ENCODE measurements at regions not wholly inside any gene's neighbourhood (a gene's known extent, or its start where the extent isn't known, plus 50 kb on each side); places are given as distances from the start of the nearest gene placed in this dataset.

DNA sequence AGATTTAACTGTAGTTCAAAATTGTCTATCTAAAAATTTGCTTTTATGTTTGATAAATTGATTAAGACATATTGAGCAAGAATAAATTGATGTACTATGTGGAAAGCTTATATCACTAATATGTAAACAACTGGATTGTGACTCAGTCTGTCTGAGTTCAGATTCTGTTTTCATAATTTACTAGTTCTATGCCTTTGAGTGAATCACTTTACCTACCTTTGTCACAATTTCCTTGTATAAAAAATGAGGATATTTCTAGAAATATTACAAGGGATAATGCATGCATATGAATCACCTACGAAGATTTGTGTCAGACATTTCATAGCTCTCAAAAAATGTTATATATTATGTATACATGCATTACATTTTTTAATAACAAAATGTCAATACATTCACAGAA, 245.1 kb upstream of the ZWINT start:
- DNase-seq (ENCODE audit: low read depth): no peak

DNA sequence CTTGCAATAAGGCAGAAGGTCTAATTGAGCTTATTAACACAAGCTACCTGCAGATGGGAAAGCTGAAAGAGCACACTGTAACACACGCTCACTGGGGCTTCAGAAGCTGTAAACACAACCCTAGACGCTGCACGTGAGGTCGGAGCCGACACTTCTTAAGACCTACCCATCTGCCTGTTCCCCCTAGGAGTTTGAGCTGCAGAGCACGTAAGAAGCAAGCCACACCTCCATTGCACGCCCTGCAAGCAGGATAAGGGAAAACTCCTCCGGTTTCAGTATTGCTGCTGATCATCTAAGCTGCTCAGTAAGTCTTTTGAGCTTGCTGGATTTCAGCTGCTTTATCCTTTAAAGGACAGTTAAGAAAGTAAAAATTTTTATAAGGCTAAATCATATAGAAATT, 244.0 kb upstream of the ZWINT start:
- DNase-seq (ENCODE audit: low read depth): no peak

GRCh38 chr10:56604624-56605023, 243.6 kb upstream of the ZWINT start:
- DNase-seq (ENCODE audit: low read depth): no peak

DNA sequence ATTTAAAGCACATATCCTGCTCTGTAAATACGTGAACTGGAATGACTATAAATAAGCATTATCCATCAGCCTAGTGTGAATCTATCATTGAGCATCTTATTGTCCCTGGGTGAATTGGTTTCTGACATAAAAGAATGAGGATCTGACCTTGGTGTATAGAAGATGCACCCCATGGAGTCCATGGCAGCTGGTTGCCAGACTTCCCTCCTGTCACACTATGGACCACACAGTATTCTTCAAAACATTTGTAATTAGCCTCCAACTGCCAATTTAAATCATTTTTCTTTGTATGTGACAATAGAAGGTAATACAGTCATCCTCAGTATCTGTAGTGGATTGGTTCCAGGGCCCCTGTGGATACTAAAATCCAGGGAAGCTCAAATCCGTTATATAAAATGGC, 238.1 kb upstream of the ZWINT start:
- no peak for DNase-seq (ENCODE audit: low read depth)

GRCh38 chr10:56596257-56596656, 235.2 kb upstream of the ZWINT start:
- no peak for DNase-seq (ENCODE audit: low read depth)

DNA sequence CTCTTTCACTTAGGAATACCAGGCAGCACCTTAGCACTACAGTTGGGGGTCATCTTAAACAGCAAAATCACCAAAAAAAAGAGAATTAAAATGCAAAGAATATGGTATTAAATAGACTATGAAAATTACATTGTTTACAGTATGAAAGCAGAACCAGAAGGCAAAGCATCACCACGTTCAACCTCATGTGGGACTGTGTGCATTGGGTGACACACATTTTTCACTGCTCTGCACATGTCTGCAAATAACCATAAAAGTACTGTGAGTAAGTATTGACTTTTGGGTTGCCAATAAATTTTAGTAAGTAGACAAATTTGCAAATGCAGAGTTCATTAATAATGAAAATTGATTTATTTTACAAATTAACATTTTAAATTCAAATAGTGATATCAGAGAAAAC, 232.1 kb upstream of the ZWINT start:
- no peak for DNase-seq (ENCODE audit: low read depth)

DNA sequence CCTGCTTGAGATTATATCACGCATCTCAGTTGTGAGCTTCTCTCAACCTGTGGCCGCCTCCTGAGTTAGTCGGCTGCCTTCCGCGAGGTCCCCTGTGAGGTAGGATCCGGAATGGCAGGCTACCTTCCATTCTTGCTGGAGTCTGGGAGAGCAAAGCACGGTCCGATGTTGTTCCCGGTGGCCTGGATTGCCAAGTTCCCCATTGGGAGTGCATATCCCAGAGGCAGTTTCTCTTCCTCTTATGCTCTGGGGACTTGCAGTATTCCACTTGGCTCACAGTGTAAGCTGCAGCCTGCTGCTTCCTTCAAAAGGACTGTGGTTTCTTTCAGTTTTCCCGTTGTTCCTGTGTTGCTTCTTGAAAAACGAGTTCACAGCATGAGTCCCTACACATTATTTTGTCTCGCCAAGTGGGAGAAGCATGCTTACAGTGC, 225.4 kb upstream of the ZWINT start:
- DNase-seq (ENCODE audit: low read depth): no peak

DNA sequence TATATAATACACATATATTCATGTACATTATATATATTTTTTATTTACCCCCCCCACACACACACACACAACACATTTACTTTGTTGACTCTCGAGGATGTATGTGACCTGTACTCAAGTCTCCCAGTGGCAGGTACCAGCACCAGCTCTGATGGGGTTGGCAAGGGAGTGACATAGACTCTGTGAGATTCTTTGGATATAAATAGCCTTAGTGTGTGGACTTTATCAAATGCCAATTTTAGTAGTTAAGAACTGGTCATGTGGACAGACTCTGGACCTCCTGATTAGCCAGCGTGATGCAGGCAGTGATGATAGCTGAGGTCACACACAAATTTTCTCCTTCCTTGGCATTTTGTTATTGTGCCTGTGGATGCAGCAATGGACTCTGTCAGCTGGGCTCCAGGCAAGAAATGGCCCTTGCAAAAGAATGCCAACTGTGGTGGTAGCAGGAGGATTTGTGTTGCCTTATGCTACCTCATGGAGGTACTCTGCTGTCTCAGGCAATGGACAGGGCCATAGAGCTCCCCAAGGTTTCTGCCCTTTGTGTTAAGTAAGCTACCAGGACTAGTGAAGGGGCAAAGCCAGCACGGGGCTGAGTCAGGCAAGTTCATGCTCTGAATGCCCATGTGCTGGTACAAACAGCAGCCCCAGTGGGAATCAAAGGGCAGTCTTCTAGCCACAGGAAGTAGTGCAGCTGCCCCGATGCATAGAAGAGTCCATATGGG, 224.6 kb upstream of the ZWINT start:
- no peak for DNase-seq (ENCODE audit: low read depth)

GRCh38 chr10:56583316-56583715, 222.3 kb upstream of the ZWINT start:
- no peak for DNase-seq (ENCODE audit: low read depth)

DNA sequence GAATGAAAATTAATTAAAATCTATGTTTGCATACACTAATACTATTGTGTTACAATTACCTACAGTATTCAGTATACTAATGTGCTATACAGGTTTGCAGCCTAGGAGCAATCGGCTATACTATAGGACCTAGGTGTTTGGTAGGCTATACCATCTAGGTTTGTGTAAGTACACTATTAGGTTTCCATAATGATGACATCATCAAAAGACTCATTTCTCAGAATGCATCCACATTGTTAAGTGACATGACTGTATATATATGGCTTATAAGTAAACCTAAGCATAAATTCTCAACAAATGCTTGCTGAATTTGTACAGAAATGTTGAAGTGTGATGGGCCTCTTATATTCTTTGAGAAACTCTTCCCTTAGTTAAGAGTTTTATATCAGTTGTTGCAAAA, 206.5 kb upstream of the ZWINT start:
- no peak for DNase-seq (ENCODE audit: low read depth)

- DNase-seq (ENCODE audit: low read depth): no peak
Measured at GRCh38 chr10:56561336-56561735, 200.3 kb upstream of the ZWINT start.

DNA sequence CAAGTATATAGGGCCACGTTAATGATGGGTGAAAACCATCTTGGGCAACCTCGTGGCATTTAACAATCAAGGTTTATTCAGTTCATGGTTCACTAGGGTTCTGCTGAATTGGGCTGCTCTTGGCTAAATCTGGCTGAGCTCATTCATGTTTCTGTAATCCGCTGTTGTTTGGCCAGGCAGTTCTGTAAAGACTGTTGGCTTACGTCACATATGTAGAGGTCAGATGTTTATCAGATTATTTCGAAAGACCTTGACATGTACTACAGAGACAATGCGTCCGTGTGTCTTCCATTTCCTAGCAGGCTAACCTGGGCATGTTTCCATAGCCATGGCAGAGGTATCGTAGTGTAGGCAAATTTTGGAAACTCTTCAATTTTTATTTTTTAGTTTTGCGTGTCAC, 190.0 kb upstream of the ZWINT start:
- no peak for DNase-seq (ENCODE audit: low read depth)

DNA sequence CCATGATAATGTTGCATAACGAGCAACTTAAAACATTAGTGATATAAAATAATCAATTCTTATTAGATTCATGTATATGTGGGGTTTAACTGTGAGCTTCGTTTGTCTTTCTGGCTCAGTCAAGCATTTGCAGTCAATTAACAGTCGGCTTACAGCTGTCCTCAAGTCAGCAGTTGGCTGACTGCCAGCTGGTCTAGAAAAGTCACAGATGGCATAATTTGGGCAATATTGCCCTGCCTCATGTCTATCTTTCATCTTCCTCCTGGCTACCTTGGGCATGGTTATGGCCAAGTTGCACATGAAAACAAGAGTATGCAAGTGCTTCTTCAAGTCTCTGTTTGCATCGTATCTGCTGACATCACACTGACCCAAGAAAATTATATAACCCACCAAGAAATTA, 186.1 kb upstream of the ZWINT start:
- DNase-seq (ENCODE audit: low read depth): no peak

DNA sequence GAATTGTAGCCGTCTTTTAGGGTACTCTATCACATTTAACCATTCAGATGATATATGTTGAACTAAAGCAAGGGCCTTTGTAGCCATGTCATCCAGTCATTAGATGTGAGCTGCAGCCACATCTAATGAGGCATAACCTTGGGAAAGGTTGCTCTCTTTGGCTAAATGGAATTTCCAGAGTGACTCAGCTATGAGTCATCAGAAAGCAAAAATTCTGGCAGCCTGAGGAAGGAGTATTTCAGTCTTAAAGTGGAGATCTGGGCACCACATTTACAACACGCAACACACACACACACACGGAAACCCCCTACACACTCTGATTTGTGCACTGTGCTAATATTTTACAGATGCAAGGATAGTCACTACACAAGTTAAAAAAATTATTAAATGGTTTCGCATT, 176.9 kb upstream of the ZWINT start:
- no peak for DNase-seq (ENCODE audit: low read depth)

- no peak for DNase-seq (ENCODE audit: low read depth)
Measured at GRCh38 chr10:56522166-56522565, 161.1 kb upstream of the ZWINT start.

DNA sequence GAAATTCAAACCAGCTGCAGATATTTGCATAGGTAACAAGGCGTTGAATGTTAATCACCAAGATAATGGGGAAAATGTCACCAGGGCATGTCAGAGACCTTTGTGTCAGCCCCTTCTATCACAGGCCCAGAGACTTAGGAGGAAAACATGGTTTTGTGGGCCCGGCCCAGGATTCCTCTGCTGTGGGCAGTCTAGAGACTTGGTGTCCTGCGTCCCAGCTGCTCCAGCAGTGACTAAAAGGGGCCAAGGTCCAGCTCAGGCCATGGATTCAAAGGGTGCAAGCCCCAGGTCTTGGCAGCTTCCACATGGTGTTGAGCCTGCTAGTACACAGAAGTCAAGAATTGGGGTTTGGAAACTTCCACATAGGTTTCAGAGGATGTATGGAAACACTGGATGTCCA, 147.5 kb upstream of the ZWINT start:
- DNase-seq (ENCODE audit: low read depth): no peak

- DNase-seq (ENCODE audit: low read depth): no peak
Measured at GRCh38 chr10:56507033-56507432, 146.0 kb upstream of the ZWINT start.

GRCh38 chr10:56505555-56505954, 144.5 kb upstream of the ZWINT start:
- DNase-seq (ENCODE audit: low read depth): no peak

- no peak for DNase-seq (ENCODE audit: low read depth)
Measured at GRCh38 chr10:56496186-56496486, 135.1 kb upstream of the ZWINT start.

GRCh38 chr10:56487746-56488145, 126.7 kb upstream of the ZWINT start:
- no peak for DNase-seq (ENCODE audit: low read depth)

DNA sequence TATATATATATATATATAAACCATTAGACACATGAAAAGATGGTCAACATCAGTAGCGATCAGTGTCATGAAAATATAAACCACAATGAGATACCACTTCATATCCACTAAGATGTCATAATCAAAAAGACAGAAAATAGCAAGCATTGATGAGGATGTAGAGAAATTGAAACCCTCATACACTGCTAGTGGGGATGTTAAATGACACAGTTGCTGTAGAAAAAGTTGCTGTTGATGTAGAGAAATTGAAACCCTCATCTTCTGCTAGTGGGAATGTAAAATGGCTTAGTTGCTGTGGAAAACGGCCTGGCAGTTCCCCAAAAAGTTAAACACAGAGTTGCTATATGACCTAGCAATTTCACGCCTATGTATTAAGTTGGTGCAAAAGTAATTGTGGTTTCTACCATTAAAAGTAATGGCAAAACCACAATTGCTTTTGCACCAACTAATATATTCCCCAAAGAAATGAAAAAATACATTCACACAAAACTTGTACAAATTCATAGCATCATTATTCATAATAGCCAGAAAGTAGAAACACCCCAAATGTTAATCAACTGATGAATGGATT, 120.5 kb upstream of the ZWINT start:
- DNase-seq (ENCODE audit: low read depth): no peak

GRCh38 chr10:56472978-56473377, 111.9 kb upstream of the ZWINT start:
- no peak for DNase-seq (ENCODE audit: low read depth)

DNA sequence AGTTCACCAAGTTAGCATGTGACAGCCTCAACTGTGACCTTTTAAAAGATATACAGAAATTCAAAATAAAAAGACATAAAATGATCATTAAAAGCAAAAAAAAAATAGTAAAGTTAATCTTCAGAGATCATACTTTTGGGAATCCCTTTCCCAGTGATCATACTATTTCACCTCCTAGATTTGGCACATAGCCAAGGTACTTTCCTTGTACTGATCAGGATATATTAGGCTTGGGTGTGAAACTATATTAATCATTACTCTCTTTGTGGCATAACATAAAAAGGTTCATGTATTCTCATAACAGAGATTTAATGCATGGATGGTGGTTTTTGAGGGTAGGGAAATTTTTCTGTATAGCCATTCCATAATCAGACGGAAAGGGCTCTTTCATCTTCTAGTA, 109.6 kb upstream of the ZWINT start:
- no peak for DNase-seq (ENCODE audit: low read depth)

GRCh38 chr10:56469482-56469881, 108.4 kb upstream of the ZWINT start:
- DNase-seq (ENCODE audit: low read depth): no peak
